WERI-Rb-1 (cell line): ENCODE measurements at regions not wholly inside any gene's neighbourhood (a gene's known extent, or its start where the extent isn't known, plus 50 kb on each side); places are given as distances from the start of the nearest gene placed in this dataset.
A peak's percentile ranks its signal among the peaks of the same experiment; 100 is the strongest.

ENCODE experiments used
- DNase-seq: peaks from one replicate; pipeline ENCODE4 v3.0.0-alpha.2; 2020
- H3K27ac ChIP-seq: fragments of 250-450 bp; sonication (Bioruptor Pico); 2 replicates; pipeline ENCODE4 v1.5.1; 2020; ENCODE audit warnings: mild to moderate bottlenecking, moderate library complexity
- H3K27me3 ChIP-seq: fragments of 250-450 bp; sonication (Bioruptor Pico); 2 replicates; pipeline ENCODE4 v1.5.1; 2021; ENCODE audit warnings: mild to moderate bottlenecking, low read depth, moderate library complexity; ENCODE audit not compliant: insufficient read depth, severe bottlenecking
- H3K36me3 ChIP-seq: fragments of 250-450 bp; sonication (Bioruptor Pico); 2 replicates; pipeline ENCODE4 v1.5.1; 2020; ENCODE audit warnings: mild to moderate bottlenecking, moderate library complexity
- H3K4me3 ChIP-seq: 2 replicates; pipeline ENCODE4 v1.5.1; 2011; ENCODE audit warnings: low read depth, mild to moderate bottlenecking, control low read depth, low read length
- H3K9me3 ChIP-seq: fragments of 250-450 bp; sonication (Bioruptor Pico); 2 replicates; pipeline ENCODE4 v1.5.1; 2021; ENCODE audit warnings: mild to moderate bottlenecking, moderate library complexity; ENCODE audit not compliant: severe bottlenecking
- TF ChIP-seq, protein P1 (sequence below): IDR thresholded peaks from 2 replicates; pipeline ENCODE4 v1.5.1; 2011; ENCODE audit warnings: low read depth, mild to moderate bottlenecking, control low read depth, inconsistent platforms, low read length

- TF ChIP-seq, protein P1, sequence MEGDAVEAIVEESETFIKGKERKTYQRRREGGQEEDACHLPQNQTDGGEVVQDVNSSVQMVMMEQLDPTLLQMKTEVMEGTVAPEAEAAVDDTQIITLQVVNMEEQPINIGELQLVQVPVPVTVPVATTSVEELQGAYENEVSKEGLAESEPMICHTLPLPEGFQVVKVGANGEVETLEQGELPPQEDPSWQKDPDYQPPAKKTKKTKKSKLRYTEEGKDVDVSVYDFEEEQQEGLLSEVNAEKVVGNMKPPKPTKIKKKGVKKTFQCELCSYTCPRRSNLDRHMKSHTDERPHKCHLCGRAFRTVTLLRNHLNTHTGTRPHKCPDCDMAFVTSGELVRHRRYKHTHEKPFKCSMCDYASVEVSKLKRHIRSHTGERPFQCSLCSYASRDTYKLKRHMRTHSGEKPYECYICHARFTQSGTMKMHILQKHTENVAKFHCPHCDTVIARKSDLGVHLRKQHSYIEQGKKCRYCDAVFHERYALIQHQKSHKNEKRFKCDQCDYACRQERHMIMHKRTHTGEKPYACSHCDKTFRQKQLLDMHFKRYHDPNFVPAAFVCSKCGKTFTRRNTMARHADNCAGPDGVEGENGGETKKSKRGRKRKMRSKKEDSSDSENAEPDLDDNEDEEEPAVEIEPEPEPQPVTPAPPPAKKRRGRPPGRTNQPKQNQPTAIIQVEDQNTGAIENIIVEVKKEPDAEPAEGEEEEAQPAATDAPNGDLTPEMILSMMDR: no peak
- DNase-seq: no peak
- Histone ChIP-seq H3K27ac (no peak overlapping the region), H3K9me3 (no peaks in the 10 kb centered on the region), H3K27me3 (no peaks in the 10 kb centered on the region), H3K36me3 (no peaks in the 10 kb centered on the region), H3K4me3 (no peak overlapping the region)
Measured at GRCh38 chr7:136140469-136140868, 163.3 kb upstream of the MTPN start.

DNA sequence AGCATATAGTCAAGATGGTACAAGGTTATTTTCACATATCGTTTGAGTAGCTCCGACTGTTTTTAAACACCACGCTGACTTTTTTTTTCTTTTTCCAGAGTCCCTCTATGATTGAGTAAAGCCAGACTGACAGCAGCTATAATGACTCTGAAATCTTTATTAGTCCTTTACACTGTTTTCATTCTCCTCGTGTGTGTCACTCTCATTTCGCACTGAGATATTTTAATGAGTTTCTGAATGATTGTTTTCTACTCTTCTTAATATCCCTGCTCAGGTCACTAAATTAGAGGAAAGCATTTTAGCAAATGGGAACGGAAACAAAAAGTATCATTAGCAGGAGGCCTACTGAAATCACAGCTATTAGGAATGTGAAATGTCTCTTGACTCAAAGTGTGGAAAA is 162.3 kb upstream of the MTPN start:
- Histone ChIP-seq H3K36me3 (no peaks in the 10 kb centered on the region), H3K4me3 (no peak overlapping the region), H3K9me3 (no peaks in the 10 kb centered on the region), H3K27ac (no peak overlapping the region; the same call in 1 of the 2 replicates), H3K27me3 (no peaks in the 10 kb centered on the region)
- no peak for DNase-seq
- TF ChIP-seq, protein P1: no peak

GRCh38 chr7:136138991-136139390 is 161.8 kb upstream of the MTPN start:
- no peaks in the 10 kb centered on the region for H3K27me3 ChIP-seq
- H3K27ac ChIP-seq: no peak overlapping the region; the same call in 1 of the 2 replicates
- no peaks in the 10 kb centered on the region for H3K9me3 ChIP-seq
- no peaks in the 10 kb centered on the region for H3K36me3 ChIP-seq
- DNase-seq: no peak
- TF ChIP-seq, protein P1: no peak
- no peak overlapping the region for H3K4me3 ChIP-seq

DNA sequence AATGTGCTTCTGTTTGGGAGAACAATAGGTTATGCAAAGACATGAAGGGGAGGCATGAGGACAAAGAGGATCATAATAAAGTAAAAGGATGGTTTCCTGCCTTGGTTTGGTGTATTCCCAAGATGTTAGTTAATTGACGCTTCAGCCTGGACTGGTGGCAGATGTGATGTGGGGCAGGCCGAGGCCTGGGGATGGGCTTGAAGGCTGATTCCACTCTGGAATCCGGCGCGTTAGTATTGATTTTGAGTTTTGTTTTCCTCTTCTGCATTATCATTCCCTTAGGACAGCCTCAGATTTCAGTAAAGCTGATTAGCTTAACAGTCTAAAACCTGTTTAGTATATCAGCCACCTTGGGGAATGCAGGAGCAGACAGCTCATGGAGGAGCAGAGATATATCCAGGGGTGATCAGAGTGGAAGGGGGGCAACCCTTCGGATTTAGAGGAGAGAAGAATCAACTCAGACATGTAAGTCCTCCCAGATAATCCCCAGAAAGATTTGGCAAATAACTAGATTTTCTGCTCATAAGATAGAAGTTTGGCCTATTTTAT is 159.8 kb upstream of the MTPN start:
- Histone ChIP-seq H3K36me3 (no peaks in the 10 kb centered on the region), H3K4me3 (no peak overlapping the region), H3K27ac (peak overlapping the region; percentile 58), H3K27me3 (no peaks in the 10 kb centered on the region), H3K9me3 (no peaks in the 10 kb centered on the region)
- DNase-seq: peak; percentile 82
- TF ChIP-seq, protein P1: no peak

- TF ChIP-seq, protein P1: 0 out of 2 replicates have a peak, but pooled peaks have one; percentile 4
- Histone ChIP-seq H3K27me3 (no peaks in the 10 kb centered on the region), H3K4me3 (no peak overlapping the region), H3K27ac (no peak overlapping the region), H3K9me3 (no peaks in the 10 kb centered on the region), H3K36me3 (no peaks in the 10 kb centered on the region)
- DNase-seq: no peak
Measured at GRCh38 chr7:136134503-136134902, 157.3 kb upstream of the MTPN start.

- H3K9me3 ChIP-seq: no peaks in the 10 kb centered on the region
- no peaks in the 10 kb centered on the region for H3K27me3 ChIP-seq
- H3K27ac ChIP-seq: no peak overlapping the region
- no peak overlapping the region for H3K4me3 ChIP-seq
- no peaks in the 10 kb centered on the region for H3K36me3 ChIP-seq
- TF ChIP-seq, protein P1: no peak
- no peak for DNase-seq
Measured at GRCh38 chr7:136133551-136133950, 156.4 kb upstream of the MTPN start.
